Esophagus squamous epithelium (tissue), 4 donors: ENCODE measurements at regions not wholly inside any gene's neighbourhood (a gene's known extent, or its start where the extent isn't known, plus 50 kb on each side); places are given as distances from the start of the nearest gene placed in this dataset.

ENCODE experiments used
- POLR2A ChIP-seq, 4 donors: fragments of 450-650 bp; IDR thresholded peaks; one replicate each; pipeline ENCODE4 v1.6.1; 2017; ENCODE audit warnings: antibody characterized with exemption in 4 of 4, mild to moderate bottlenecking in 4 of 4, moderate library complexity in 3 of 4
- TF ChIP-seq, protein P1 (sequence below), 6 experiments: fragments of 450-650 bp in 4 of 6; fragments of 200-600 bp in 2 of 6; sonication (generic) in 2 of 6; IDR thresholded peaks; one replicate each; pipeline ENCODE4 v1.5.1; 2016 to 2019; ENCODE audit warnings: antibody characterized with exemption in 6 of 6, mild to moderate bottlenecking in 4 of 6, moderate library complexity in 4 of 6

- TF ChIP-seq, protein P1, sequence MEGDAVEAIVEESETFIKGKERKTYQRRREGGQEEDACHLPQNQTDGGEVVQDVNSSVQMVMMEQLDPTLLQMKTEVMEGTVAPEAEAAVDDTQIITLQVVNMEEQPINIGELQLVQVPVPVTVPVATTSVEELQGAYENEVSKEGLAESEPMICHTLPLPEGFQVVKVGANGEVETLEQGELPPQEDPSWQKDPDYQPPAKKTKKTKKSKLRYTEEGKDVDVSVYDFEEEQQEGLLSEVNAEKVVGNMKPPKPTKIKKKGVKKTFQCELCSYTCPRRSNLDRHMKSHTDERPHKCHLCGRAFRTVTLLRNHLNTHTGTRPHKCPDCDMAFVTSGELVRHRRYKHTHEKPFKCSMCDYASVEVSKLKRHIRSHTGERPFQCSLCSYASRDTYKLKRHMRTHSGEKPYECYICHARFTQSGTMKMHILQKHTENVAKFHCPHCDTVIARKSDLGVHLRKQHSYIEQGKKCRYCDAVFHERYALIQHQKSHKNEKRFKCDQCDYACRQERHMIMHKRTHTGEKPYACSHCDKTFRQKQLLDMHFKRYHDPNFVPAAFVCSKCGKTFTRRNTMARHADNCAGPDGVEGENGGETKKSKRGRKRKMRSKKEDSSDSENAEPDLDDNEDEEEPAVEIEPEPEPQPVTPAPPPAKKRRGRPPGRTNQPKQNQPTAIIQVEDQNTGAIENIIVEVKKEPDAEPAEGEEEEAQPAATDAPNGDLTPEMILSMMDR (IDR thresholded peaks at IDR 0.05), result no peak
- no peak for TF ChIP-seq POLR2A (IDR thresholded peaks at IDR 0.05)
Observed at GRCh38 chr6:56899311-56899710, 55.6 kb upstream of the BEND6 start.
